ENCODE measurements at regions not wholly inside any gene's neighbourhood (a gene's known extent, or its start where the extent isn't known, plus 50 kb on each side); places are given as distances from the start of the nearest gene placed in this dataset.

DNA sequence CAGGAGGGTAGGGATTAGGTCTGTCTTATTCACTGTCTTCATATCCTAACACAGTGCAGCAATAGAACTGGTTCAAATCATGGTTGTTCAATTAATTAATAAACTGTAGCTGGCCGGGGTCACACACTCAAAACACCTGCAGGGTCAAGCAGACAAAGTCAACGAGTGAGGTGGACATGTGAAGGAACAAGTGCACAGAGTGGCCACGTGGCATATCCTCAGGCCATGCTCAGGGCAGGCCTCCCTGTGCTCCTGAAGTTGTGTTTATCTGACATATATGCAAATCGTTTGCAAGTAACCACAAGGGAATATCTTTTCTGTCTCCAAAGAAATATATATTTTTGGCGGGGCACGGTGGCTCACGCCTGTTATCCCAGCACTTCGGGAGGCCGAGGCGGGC, 98.5 kb upstream of the ZMIZ1 start:
- TF ChIP-seq, protein P1, sequence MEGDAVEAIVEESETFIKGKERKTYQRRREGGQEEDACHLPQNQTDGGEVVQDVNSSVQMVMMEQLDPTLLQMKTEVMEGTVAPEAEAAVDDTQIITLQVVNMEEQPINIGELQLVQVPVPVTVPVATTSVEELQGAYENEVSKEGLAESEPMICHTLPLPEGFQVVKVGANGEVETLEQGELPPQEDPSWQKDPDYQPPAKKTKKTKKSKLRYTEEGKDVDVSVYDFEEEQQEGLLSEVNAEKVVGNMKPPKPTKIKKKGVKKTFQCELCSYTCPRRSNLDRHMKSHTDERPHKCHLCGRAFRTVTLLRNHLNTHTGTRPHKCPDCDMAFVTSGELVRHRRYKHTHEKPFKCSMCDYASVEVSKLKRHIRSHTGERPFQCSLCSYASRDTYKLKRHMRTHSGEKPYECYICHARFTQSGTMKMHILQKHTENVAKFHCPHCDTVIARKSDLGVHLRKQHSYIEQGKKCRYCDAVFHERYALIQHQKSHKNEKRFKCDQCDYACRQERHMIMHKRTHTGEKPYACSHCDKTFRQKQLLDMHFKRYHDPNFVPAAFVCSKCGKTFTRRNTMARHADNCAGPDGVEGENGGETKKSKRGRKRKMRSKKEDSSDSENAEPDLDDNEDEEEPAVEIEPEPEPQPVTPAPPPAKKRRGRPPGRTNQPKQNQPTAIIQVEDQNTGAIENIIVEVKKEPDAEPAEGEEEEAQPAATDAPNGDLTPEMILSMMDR (IDR thresholded peaks at IDR 0.05) = no peak
- TF ChIP-seq POLR2A (IDR thresholded peaks at IDR 0.05) = no peak

Measured in thyroid gland (tissue), 4 donors.